H1 (cell line): ENCODE measurements at regions not wholly inside any gene's neighbourhood (a gene's known extent, or its start where the extent isn't known, plus 50 kb on each side); places are given as distances from the start of the nearest gene placed in this dataset.

Experiments used
- CTCF ChIA-PET: fragments of 300-600 bp; sonication (Branson Sonifier 250); formaldehyde crosslinking; loops from one replicate; lab custom pipeline; 2021; ENCODE audit not compliant: partially characterized antibody; lab: Charles Lee
- POLR2A ChIA-PET: fragments of 300-600 bp; sonication (Branson Sonifier 250); formaldehyde crosslinking; loops from one replicate; lab custom pipeline; 2021; ENCODE audit warnings: inconsistent platforms; ENCODE audit not compliant: partially characterized antibody; lab: Charles Lee
- DNase-seq, 2 experiments: peaks; one replicate each; pipeline versions ENCODE4 v3.0.0 to v3.0.0-alpha.2; 2010 to 2022; ENCODE audit warnings: low spot score in 2 of 2, low read depth in 1 of 2, mixed read lengths in 1 of 2
- FAIRE-seq: peaks from 2 replicates; lab custom pipeline; 2011; peaks lifted over from hg19 to GRCh38; lab: Jason Lieb, UNC
- H2AFZ ChIP-seq: 2 replicates; pipeline ENCODE4 v1.8.1; 2012; ENCODE audit warnings: low read length, inconsistent platforms
- H2AK5ac ChIP-seq: 2 replicates; pipeline ENCODE4 v1.6.1; 2013; ENCODE audit warnings: low read depth, low read length
- H2BK120ac ChIP-seq: replicated peaks from 2 replicates; pipeline ENCODE3; 2013; ENCODE audit warnings: low read depth, low read length, inconsistent platforms
- H2BK12ac ChIP-seq: 2 replicates; pipeline ENCODE4 v1.6.1; 2013; ENCODE audit warnings: low read depth, low read length
- H2BK15ac ChIP-seq: 2 replicates; pipeline ENCODE4 v1.6.1; 2013; ENCODE audit warnings: low read length
- H2BK20ac ChIP-seq: 2 replicates; pipeline ENCODE4 v1.6.1; 2013; ENCODE audit warnings: low read length
- H2BK5ac ChIP-seq: 2 replicates; pipeline ENCODE4 v1.6.1; 2013; ENCODE audit warnings: low read depth, low read length
- H3K14ac ChIP-seq: 2 replicates; pipeline ENCODE4 v1.6.1; 2013; ENCODE audit warnings: inconsistent platforms; ENCODE audit not compliant: insufficient read length
- H3K18ac ChIP-seq: 2 replicates; pipeline ENCODE4 v1.6.1; 2013; ENCODE audit warnings: low read length; ENCODE audit errors: extremely low read depth
- H3K23ac ChIP-seq: 2 replicates; pipeline ENCODE4 v1.6.1; 2013; ENCODE audit warnings: inconsistent platforms; ENCODE audit not compliant: insufficient read length
- H3K23me2 ChIP-seq: 2 replicates; pipeline ENCODE4 v1.6.1; 2013; ENCODE audit warnings: low read depth, low read length
- H3K27ac ChIP-seq: 2 replicates; pipeline ENCODE4 v1.6.1; 2011; ENCODE audit warnings: low read depth, low read length, inconsistent platforms
- H3K27me3 ChIP-seq, 4 experiments: replicated peaks in 1 of 4; 1 replicate in 1 of 4; 2 replicates in 3 of 4; pipeline versions ENCODE4 v1.6.1 to v1.8.1; 2011 to 2013; ENCODE audit warnings: low read length in 3 of 4, mild to moderate bottlenecking in 3 of 4, inconsistent platforms in 2 of 4, mixed read lengths in 2 of 4, moderate library complexity in 1 of 4; ENCODE audit not compliant: control insufficient read depth in 3 of 4, insufficient read depth in 3 of 4; ENCODE audit errors: extremely low read depth in 1 of 4
- H3K36me3 ChIP-seq, 4 experiments: 2 replicates each; pipeline versions ENCODE4 v1.6.1 to v1.8.1; 2011 to 2013; ENCODE audit warnings: mild to moderate bottlenecking in 4 of 4, low read length in 3 of 4, moderate library complexity in 2 of 4, control low read depth in 1 of 4, inconsistent platforms in 1 of 4; ENCODE audit not compliant: insufficient read depth in 4 of 4, control insufficient read depth in 2 of 4
- H3K4ac ChIP-seq: replicated peaks from 2 replicates; pipeline ENCODE3; 2013; ENCODE audit warnings: low read length, low read depth, mixed read lengths, inconsistent platforms; ENCODE audit not compliant: insufficient read length
- H3K4me1 ChIP-seq, 4 experiments: replicated peaks in 1 of 4; 1 replicate in 1 of 4; 2 replicates in 3 of 4; pipeline versions ENCODE4 v1.6.1 to v1.8.1; 2011 to 2013; ENCODE audit warnings: low read length in 3 of 4, inconsistent platforms in 2 of 4, mixed read lengths in 1 of 4; ENCODE audit not compliant: insufficient read depth in 4 of 4, control insufficient read depth in 3 of 4
- H3K4me2 ChIP-seq, 2 experiments: 2 replicates each; pipeline versions ENCODE4 v1.6.1 to v1.8.1; 2011 to 2013; ENCODE audit warnings: low read depth in 2 of 2, low read length in 2 of 2, control low read depth in 1 of 2, inconsistent platforms in 1 of 2, mild to moderate bottlenecking in 1 of 2; ENCODE audit not compliant: insufficient read depth in 1 of 2
- H3K4me3 ChIP-seq, 4 experiments: fragments of 200-600, 300-600 bp in 1 of 4; sonication (generic), shearing (Covaris generic), sonication (Bioruptor Twin) in 1 of 4; 2 replicates each; pipeline versions ENCODE4 v1.5.1 to v1.8.1; 2011 to 2016; ENCODE audit warnings: low read length in 4 of 4, low read depth in 3 of 4, control low read depth in 2 of 4, inconsistent platforms in 2 of 4, mild to moderate bottlenecking in 2 of 4, mixed read lengths in 1 of 4, moderate library complexity in 1 of 4; ENCODE audit not compliant: insufficient read depth in 2 of 4; ENCODE audit errors: extremely low read depth in 1 of 4
- H3K56ac ChIP-seq: replicated peaks from 2 replicates; pipeline ENCODE3; 2013; ENCODE audit warnings: low read depth, mild to moderate bottlenecking, mixed read lengths, low read length, inconsistent platforms; ENCODE audit not compliant: insufficient read length
- H3K79me1 ChIP-seq: 2 replicates; pipeline ENCODE4 v1.6.1; 2013; ENCODE audit warnings: low read depth, low read length, control low read depth
- H3K79me2 ChIP-seq, 2 experiments: 2 replicates each; pipeline versions ENCODE4 v1.6.1 to v1.8.1; 2012 to 2013; ENCODE audit warnings: low read length in 2 of 2, mild to moderate bottlenecking in 2 of 2, inconsistent platforms in 1 of 2; ENCODE audit not compliant: insufficient read depth in 2 of 2, control insufficient read depth in 1 of 2
- H3K9ac ChIP-seq, 4 experiments: replicated peaks in 1 of 4; 1 replicate in 1 of 4; 2 replicates in 3 of 4; pipeline versions ENCODE4 v1.6.1 to v1.8.1; 2011 to 2013; ENCODE audit warnings: low read depth in 3 of 4, low read length in 3 of 4, control low read depth in 2 of 4, mild to moderate bottlenecking in 2 of 4, moderate library complexity in 2 of 4, inconsistent platforms in 1 of 4; ENCODE audit errors: extremely low read depth in 1 of 4
- H3K9me3 ChIP-seq, 2 experiments: 2 replicates each; pipeline versions ENCODE4 v1.6.1 to v1.8.1; 2012 to 2013; ENCODE audit warnings: mild to moderate bottlenecking in 2 of 2, moderate library complexity in 2 of 2, control low read depth in 1 of 2, inconsistent platforms in 1 of 2, low read depth in 1 of 2, low read length in 1 of 2, mixed read lengths in 1 of 2; ENCODE audit not compliant: insufficient read depth in 2 of 2
- H4K20me1 ChIP-seq, 2 experiments: replicated peaks in 1 of 2; 2 replicates each; pipeline versions ENCODE3 to v1.8.1; 2011 to 2013; ENCODE audit warnings: inconsistent platforms in 2 of 2, low read length in 2 of 2, mild to moderate bottlenecking in 1 of 2; ENCODE audit not compliant: insufficient read depth in 2 of 2, control insufficient read depth in 1 of 2
- H4K5ac ChIP-seq: 2 replicates; pipeline ENCODE4 v1.6.1; 2013; ENCODE audit warnings: low read length, low read depth, mixed read lengths, inconsistent platforms; ENCODE audit not compliant: insufficient read length
- H4K8ac ChIP-seq: 2 replicates; pipeline ENCODE4 v1.8.0; 2013; ENCODE audit warnings: mild to moderate bottlenecking, moderate library complexity, low read length, inconsistent platforms; ENCODE audit not compliant: insufficient read depth; ENCODE audit errors: extremely low read depth
- H4K91ac ChIP-seq: replicated peaks from 2 replicates; pipeline ENCODE3; 2013; ENCODE audit warnings: low read length, mixed read lengths, inconsistent platforms; ENCODE audit not compliant: insufficient read length
- GTF2F1 ChIP-seq: IDR thresholded peaks from 2 replicates; pipeline ENCODE4 v1.6.1; 2012; ENCODE audit warnings: low read depth, low read length, improper control_type of control experiment, borderline replicate concordance
- MAX ChIP-seq: IDR thresholded peaks from 2 replicates; pipeline ENCODE4 v1.6.1; 2012; ENCODE audit warnings: inconsistent platforms
- WGBS, 2 experiments: shearing (Covaris generic) in 1 of 2; methylation state at CpG; one replicate each; pipeline versions ENCODE4 v1.1.6 to v1.1.7; 2013 to 2015; ENCODE audit warnings: low lambda C conversion rate in 2 of 2, mixed read lengths in 2 of 2, inconsistent platforms in 1 of 2, low coverage in 1 of 2, missing lambda C conversion rate in 1 of 2; ENCODE audit not compliant: insufficient replicate concordance in 2 of 2, insufficient coverage in 1 of 2, insufficient read length in 1 of 2; ENCODE audit errors: extremely low coverage in 1 of 2, missing lambda C conversion rate in 1 of 2; 5-methylcytosine and 5-hydroxymethylcytosine counted together

- no peak for DNase-seq
- no peak for FAIRE-seq
- H2BK15ac ChIP-seq: no peak overlapping the region
- no peak overlapping the region for H3K14ac ChIP-seq
- H3K56ac ChIP-seq: no peak overlapping the region
- no peak overlapping the region for H4K91ac ChIP-seq
- H3K23me2 ChIP-seq: no peaks in the 10 kb centered on the region
- no peak overlapping the region for H3K18ac ChIP-seq
- H4K8ac ChIP-seq: no peak overlapping the region
- no peaks in the 10 kb centered on the region for H3K79me1 ChIP-seq
- no peaks in the 10 kb centered on the region for H3K4me1 ChIP-seq
- H2BK12ac ChIP-seq: no peak overlapping the region
- no peak overlapping the region for H3K9ac ChIP-seq
- H2AFZ ChIP-seq: no peak overlapping the region
- WGBS, 2 experiments: 73% methylated on average over 1 of the region's 1 CpG; no CpG with 5 or more reads in 1 of the 2 experiments
- no peak overlapping the region for H3K23ac ChIP-seq
- H3K36me3 ChIP-seq: no peaks in the 10 kb centered on the region
- no peak overlapping the region for H3K4ac ChIP-seq
- no peak overlapping the region for H3K4me2 ChIP-seq
- CTCF ChIA-PET: interaction anchor here (4.2 kb wide), 1 partner anchor 16 kb away, joined by 23 read pairs; no protein-coding TSS in a partner anchor
- no peak overlapping the region for H2BK5ac ChIP-seq
- no peaks in the 10 kb centered on the region; a peak in 1 of 7 replicates for H3K27me3 ChIP-seq
- POLR2A ChIA-PET: no interaction called here
- H3K9me3 ChIP-seq: no peaks in the 10 kb centered on the region
- H3K79me2 ChIP-seq: no peaks in the 10 kb centered on the region
- no peak overlapping the region for H2BK120ac ChIP-seq
- no peak overlapping the region for H2BK20ac ChIP-seq
- H4K20me1 ChIP-seq: no peaks in the 10 kb centered on the region
- H2AK5ac ChIP-seq: no peak overlapping the region
- no peak overlapping the region for H3K27ac ChIP-seq
- H3K4me3 ChIP-seq: no peak overlapping the region
- no peak for TF ChIP-seq MAX
- TF ChIP-seq GTF2F1: no peak
- H4K5ac ChIP-seq: no peak overlapping the region
Measured at GRCh38 chr10:124332426-124332825, 86.3 kb downstream of the OAT start.
